C4-2B (cell line): ENCODE measurements at regions not wholly inside any gene's neighbourhood (a gene's known extent, or its start where the extent isn't known, plus 50 kb on each side); places are given as distances from the start of the nearest gene placed in this dataset.

Experiments used
- ZFX ChIP-seq: fragments of 450-650 bp; IDR thresholded peaks from 2 replicates; pipeline ENCODE4 v1.6.1; 2017
- TF ChIP-seq, protein P1 (sequence below): fragments of 450-650 bp; conservative IDR thresholded peaks from 2 replicates; pipeline ENCODE4 v1.5.1; 2017; ENCODE audit warnings: mild to moderate bottlenecking

DNA sequence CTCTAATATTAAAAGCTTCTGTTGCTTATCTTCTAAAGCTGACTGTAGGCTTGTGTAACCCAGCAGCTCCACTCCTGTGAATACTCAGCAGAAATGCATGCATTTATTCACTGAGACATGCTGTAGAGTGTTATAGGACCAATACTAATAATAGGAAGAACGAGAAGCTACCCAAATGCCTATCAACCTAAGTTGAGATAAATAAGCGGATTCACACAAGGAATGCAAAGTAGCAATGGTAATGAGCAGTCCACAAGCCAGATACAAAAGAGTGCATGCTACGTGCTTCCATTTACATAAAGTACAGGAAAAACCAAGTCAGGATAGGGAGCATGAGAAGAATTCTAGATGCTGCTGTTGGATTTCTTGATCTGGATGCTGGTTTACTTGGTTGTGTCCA, 155.9 kb downstream of the AASDH start:
- TF ChIP-seq, protein P1, sequence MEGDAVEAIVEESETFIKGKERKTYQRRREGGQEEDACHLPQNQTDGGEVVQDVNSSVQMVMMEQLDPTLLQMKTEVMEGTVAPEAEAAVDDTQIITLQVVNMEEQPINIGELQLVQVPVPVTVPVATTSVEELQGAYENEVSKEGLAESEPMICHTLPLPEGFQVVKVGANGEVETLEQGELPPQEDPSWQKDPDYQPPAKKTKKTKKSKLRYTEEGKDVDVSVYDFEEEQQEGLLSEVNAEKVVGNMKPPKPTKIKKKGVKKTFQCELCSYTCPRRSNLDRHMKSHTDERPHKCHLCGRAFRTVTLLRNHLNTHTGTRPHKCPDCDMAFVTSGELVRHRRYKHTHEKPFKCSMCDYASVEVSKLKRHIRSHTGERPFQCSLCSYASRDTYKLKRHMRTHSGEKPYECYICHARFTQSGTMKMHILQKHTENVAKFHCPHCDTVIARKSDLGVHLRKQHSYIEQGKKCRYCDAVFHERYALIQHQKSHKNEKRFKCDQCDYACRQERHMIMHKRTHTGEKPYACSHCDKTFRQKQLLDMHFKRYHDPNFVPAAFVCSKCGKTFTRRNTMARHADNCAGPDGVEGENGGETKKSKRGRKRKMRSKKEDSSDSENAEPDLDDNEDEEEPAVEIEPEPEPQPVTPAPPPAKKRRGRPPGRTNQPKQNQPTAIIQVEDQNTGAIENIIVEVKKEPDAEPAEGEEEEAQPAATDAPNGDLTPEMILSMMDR = no peak
- no peak for TF ChIP-seq ZFX
